Cardiac fibroblast (primary cell): ENCODE measurements at regions not wholly inside any gene's neighbourhood (a gene's known extent, or its start where the extent isn't known, plus 50 kb on each side); places are given as distances from the start of the nearest gene placed in this dataset.

ENCODE experiments used
- DNase-seq, 2 donors: peaks; one replicate each; pipeline versions ENCODE4 v3.0.0 to v3.0.0-alpha.2; 2010; ENCODE audit warnings: low read depth in 2 of 2
- H3K4me3 ChIP-seq, 2 donors: replicated peaks in 1 of 2; 1 replicate in 1 of 2; 2 replicates in 1 of 2; pipeline ENCODE4 v1.5.1; 2011; ENCODE audit warnings: low read depth in 2 of 2, low read length in 2 of 2, mild to moderate bottlenecking in 2 of 2, moderate library complexity in 1 of 2
- CTCF ChIP-seq: IDR thresholded peaks from one replicate; pipeline ENCODE4 v1.5.1; 2011; ENCODE audit warnings: low read depth, mild to moderate bottlenecking, low read length, inconsistent platforms

- TF ChIP-seq CTCF, result no peak
- H3K4me3 ChIP-seq, result no peak overlapping the region
- peak in 1 of 2 donors; percentile 57 for DNase-seq
Measured at GRCh38 chr5:67971971-67972821, 243.4 kb upstream of the PIK3R1 start.

- H3K4me3 ChIP-seq, result no peak overlapping the region
- TF ChIP-seq CTCF, result no peak
- DNase-seq, result peak; percentile 83 to 90
Measured at GRCh38 chr5:67971223-67971830, 244.2 kb upstream of the PIK3R1 start.

GRCh38 chr5:67969631-67970030, 245.9 kb upstream of the PIK3R1 start:
- H3K4me3 ChIP-seq, result no peak overlapping the region
- no peak for TF ChIP-seq CTCF
- DNase-seq, result no peak

- H3K4me3 ChIP-seq, result no peak overlapping the region
- no peak for DNase-seq
- no peak for TF ChIP-seq CTCF
Measured at GRCh38 chr5:67969176-67969575, 246.4 kb upstream of the PIK3R1 start.

GRCh38 chr5:67966712-67967111, 248.8 kb upstream of the PIK3R1 start:
- H3K4me3 ChIP-seq, result no peak overlapping the region
- DNase-seq, result no peak
- no peak for TF ChIP-seq CTCF

- DNase-seq, result no peak
- no peak for TF ChIP-seq CTCF
- H3K4me3 ChIP-seq, result no peak overlapping the region
Measured at GRCh38 chr5:67964619-67965018, 250.9 kb upstream of the PIK3R1 start.
